ENCODE measurements at regions not wholly inside any gene's neighbourhood (a gene's known extent, or its start where the extent isn't known, plus 50 kb on each side); places are given as distances from the start of the nearest gene placed in this dataset.

GRCh38 chr1:182173808-182174512 is 112.4 kb upstream of the ZNF648 start:
- H3K4me3 Mint-ChIP-seq: no peak overlapping the region
- no peaks in the 10 kb centered on the region for H3K27me3 Mint-ChIP-seq
- no peaks in the 10 kb centered on the region for H3K4me1 Mint-ChIP-seq (ENCODE audit: unreplicated experiment)
- DNase-seq (ENCODE audit: extremely low spot score, unreplicated experiment): no peak
- TF ChIP-seq CTCF (conservative IDR thresholded peaks at IDR 0.05): no peak
- H3K27ac Mint-ChIP-seq: no peak overlapping the region
- H3K9me3 Mint-ChIP-seq: no peaks in the 10 kb centered on the region
- no peaks in the 10 kb centered on the region for H3K36me3 Mint-ChIP-seq

- H3K27ac Mint-ChIP-seq: no peak overlapping the region
- no peak overlapping the region for H3K4me3 Mint-ChIP-seq
- H3K27me3 Mint-ChIP-seq: no peaks in the 10 kb centered on the region
- no peaks in the 10 kb centered on the region for H3K4me1 Mint-ChIP-seq (ENCODE audit: unreplicated experiment)
- TF ChIP-seq CTCF (conservative IDR thresholded peaks at IDR 0.05): no peak
- no peaks in the 10 kb centered on the region for H3K36me3 Mint-ChIP-seq
- H3K9me3 Mint-ChIP-seq: no peaks in the 10 kb centered on the region
- DNase-seq (ENCODE audit: extremely low spot score, unreplicated experiment): no peak
Measured at GRCh38 chr1:182172699-182173098, 111.2 kb upstream of the ZNF648 start.

DNA sequence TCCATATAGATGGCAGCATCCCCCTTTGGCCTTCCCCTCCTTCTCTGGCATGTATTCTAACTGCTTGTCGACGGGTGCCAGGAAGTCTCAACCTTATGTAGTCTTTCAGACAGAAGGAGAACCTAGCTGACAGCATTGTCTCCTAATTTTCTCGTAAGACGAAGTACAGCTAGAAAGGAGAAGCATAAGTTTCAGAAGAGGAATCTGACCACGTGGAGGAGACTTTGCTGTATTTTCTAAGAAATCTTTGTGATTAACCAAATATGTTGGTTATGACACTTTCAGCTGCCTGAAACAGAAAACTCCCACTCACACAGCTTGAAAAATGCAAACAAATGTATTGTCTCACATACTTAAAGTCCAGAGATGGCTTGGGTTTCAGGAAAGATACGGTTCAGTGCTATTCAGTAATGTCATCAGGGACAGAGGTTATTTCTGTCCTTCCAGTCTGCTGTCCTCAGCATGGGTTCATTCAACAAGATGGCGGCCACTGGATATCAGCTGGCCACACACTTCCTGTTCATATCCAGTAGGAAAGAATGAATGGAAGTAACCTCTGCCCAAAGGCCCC is 109.5 kb upstream of the ZNF648 start:
- Mint-ChIP-seq H3K9me3 (no peaks in the 10 kb centered on the region), H3K4me3 (no peak overlapping the region), H3K4me1 (ENCODE audit: unreplicated experiment) (no peaks in the 10 kb centered on the region), H3K27me3 (no peaks in the 10 kb centered on the region), H3K27ac (no peak overlapping the region), H3K36me3 (no peaks in the 10 kb centered on the region)
- DNase-seq (ENCODE audit: extremely low spot score, unreplicated experiment): no peak
- no peak for TF ChIP-seq CTCF (conservative IDR thresholded peaks at IDR 0.05)

DNA sequence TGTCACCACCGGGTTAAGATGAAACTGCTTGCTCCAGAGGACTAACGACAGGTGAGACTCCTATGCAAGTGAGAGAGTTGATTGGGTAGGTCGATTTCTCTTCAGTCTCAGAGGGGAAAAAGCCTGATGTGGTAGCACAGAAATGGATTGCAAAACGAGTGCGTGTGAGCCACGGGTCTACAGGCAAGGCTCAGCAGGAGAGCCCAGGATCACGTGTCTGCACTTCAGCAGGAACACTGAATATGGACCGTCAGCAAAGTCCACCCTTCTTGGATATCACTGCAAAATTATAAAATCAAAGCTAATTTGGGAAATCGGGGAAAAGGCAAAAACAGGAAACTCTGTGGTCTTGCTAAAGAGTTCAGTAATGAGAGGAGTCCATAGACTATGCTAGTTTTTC is 107.7 kb upstream of the ZNF648 start:
- Mint-ChIP-seq H3K27me3 (no peaks in the 10 kb centered on the region), H3K27ac (no peak overlapping the region)
- DNase-seq (ENCODE audit: extremely low spot score, unreplicated experiment): no peak

DNA sequence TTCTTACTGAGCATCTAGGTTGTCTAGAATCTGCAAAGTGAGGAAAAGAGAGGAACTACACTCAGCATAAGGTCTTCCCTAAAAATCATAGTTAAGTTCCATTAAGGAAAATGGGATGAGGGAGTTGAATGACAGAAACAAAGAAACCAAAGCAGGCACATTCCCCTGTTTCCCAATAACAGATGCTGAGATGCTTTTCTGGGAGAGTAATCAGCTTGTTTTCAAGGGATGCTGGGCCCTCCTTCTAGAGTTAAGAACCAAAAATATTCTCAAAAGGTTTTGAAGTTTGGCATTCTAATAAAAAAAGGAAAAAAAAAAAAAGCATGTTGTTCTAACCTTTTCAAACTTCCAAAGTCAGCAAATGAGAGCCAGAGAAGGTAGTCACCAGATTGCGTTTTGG is 105.2 kb upstream of the ZNF648 start:
- Mint-ChIP-seq H3K4me1 (ENCODE audit: unreplicated experiment) (no peaks in the 10 kb centered on the region), H3K36me3 (no peaks in the 10 kb centered on the region), H3K9me3 (no peaks in the 10 kb centered on the region), H3K4me3 (no peak overlapping the region), H3K27ac (no peak overlapping the region), H3K27me3 (no peaks in the 10 kb centered on the region)
- no peak for DNase-seq (ENCODE audit: extremely low spot score, unreplicated experiment)
- TF ChIP-seq CTCF (conservative IDR thresholded peaks at IDR 0.05): no peak

More for the DNA sequence above, 107.7 kb upstream of the ZNF648 start:
- H3K36me3 Mint-ChIP-seq: no peaks in the 10 kb centered on the region
- H3K4me3 Mint-ChIP-seq: no peak overlapping the region
- H3K4me1 Mint-ChIP-seq (ENCODE audit: unreplicated experiment): no peaks in the 10 kb centered on the region
- no peak for TF ChIP-seq CTCF (conservative IDR thresholded peaks at IDR 0.05)
- H3K9me3 Mint-ChIP-seq: no peaks in the 10 kb centered on the region
